Hepatocyte (in vitro differentiated cells): ENCODE measurements at regions not wholly inside any gene's neighbourhood (a gene's known extent, or its start where the extent isn't known, plus 50 kb on each side); places are given as distances from the start of the nearest gene placed in this dataset.
A peak's percentile ranks its signal among the peaks of the same experiment; 100 is the strongest.

Experiments
- DNase-seq: peaks from one replicate; pipeline ENCODE4 v3.0.0-alpha.2; 2016; ENCODE audit warnings: low spot score
- H2AFZ ChIP-seq: fragments of 200-600 bp; sonication (generic); 2 replicates; pipeline ENCODE4 v1.6.0; 2016; ENCODE audit warnings: antibody characterized with exemption, mild to moderate bottlenecking
- H3K27ac ChIP-seq: fragments of 200-600 bp; sonication (generic); 2 replicates; pipeline ENCODE4 v1.5.1; 2016; ENCODE audit warnings: mild to moderate bottlenecking
- H3K27me3 ChIP-seq: fragments of 200-600 bp; sonication (generic); 2 replicates; pipeline ENCODE4 v1.6.1; 2016
- H3K36me3 ChIP-seq: fragments of 200-600 bp; sonication (generic); replicated peaks from 2 replicates; pipeline ENCODE4 v1.5.1; 2016; ENCODE audit warnings: low read depth; ENCODE audit not compliant: insufficient read depth
- H3K4me1 ChIP-seq: fragments of 200-600 bp; sonication (generic); 2 replicates; pipeline ENCODE4 v1.5.1; 2016; ENCODE audit warnings: mild to moderate bottlenecking, moderate library complexity; ENCODE audit not compliant: insufficient read depth
- H3K4me2 ChIP-seq: fragments of 200-600 bp; sonication (generic); 2 replicates; pipeline ENCODE4 v1.6.0; 2016
- H3K4me3 ChIP-seq: fragments of 200-600 bp; sonication (generic); 2 replicates; pipeline ENCODE4 v1.5.1; 2016; ENCODE audit warnings: mild to moderate bottlenecking
- H3K79me2 ChIP-seq: fragments of 200-600 bp; sonication (generic); 2 replicates; pipeline ENCODE4 v1.6.0; 2017; ENCODE audit warnings: mild to moderate bottlenecking
- H3K9me2 ChIP-seq: fragments of 200-600 bp; sonication (generic); replicated peaks from 2 replicates; pipeline ENCODE4 v1.6.0; 2017; ENCODE audit warnings: mild to moderate bottlenecking; ENCODE audit not compliant: insufficient read depth
- H3K9me3 ChIP-seq: fragments of 200-600 bp; sonication (generic); 2 replicates; pipeline ENCODE4 v1.5.1; 2016; ENCODE audit warnings: low read depth, mild to moderate bottlenecking
- H4K20me1 ChIP-seq: fragments of 200-600 bp; sonication (generic); 2 replicates; pipeline ENCODE4 v1.6.0; 2016; ENCODE audit warnings: mild to moderate bottlenecking; ENCODE audit not compliant: insufficient read depth, poor library complexity, severe bottlenecking
- EZH2 ChIP-seq: fragments of 200-600 bp; sonication (generic); IDR thresholded peaks from 2 replicates; pipeline ENCODE4 v1.6.1; 2016; ENCODE audit warnings: antibody characterized with exemption, mild to moderate bottlenecking, borderline replicate concordance
- EZH2phosphoT487 ChIP-seq: fragments of 200-600 bp; sonication (generic); IDR thresholded peaks from one replicate; pipeline ENCODE4 v1.6.1; 2018; ENCODE audit warnings: antibody characterized with exemption, mild to moderate bottlenecking, low read depth, moderate library complexity; ENCODE audit not compliant: unreplicated experiment, severe bottlenecking
- WGBS: methylation state at CpG from one replicate; pipeline ENCODE4 v1.1.6; 2016; ENCODE audit warnings: low lambda C conversion rate; ENCODE audit errors: missing lambda C conversion rate; 5-methylcytosine and 5-hydroxymethylcytosine counted together
- TF ChIP-seq, protein P1 (sequence below): fragments of 200-600 bp; sonication (generic); IDR thresholded peaks from 2 replicates; pipeline ENCODE4 v1.5.1; 2016; ENCODE audit warnings: antibody characterized with exemption, mild to moderate bottlenecking; ENCODE audit not compliant: poor library complexity

DNA sequence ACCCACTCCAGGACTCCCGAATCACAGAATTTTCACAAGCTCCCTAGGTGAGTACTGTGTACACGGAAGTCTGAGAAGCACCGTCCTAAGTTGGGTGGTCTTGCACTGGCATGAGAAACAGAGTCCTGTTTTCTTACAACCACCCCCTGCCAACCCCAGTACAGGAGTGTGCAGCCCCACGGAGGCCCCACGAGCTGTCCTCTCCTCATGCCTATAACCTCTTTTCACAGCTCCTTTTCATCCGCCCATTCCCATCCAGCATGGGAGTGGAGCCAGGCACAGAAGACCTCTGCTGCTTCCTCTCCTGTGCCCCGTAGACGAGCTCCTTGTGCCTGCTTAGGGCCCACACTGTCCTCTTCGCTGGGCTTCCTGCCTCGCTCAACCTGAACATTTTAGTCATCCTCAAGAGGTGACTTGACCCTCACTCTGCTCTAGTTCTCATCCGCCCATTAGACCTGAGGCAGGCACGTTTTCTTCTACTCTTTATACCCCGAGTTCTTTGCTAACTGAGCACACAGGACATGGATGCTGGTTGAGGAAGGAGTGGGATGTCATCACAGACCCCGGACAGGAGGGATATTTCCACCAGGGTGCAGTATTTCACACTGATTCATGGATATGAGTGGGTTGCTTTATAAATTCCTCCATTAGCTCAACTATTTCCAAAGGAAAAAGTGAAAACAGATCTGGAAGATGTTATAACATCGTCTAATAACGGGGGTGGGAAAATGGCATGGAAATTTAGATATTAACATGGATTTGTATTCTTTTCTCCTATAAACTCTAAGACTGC lies 160.5 kb downstream of the TTLL2 start:
- no peaks in the 10 kb centered on the region for H3K79me2 ChIP-seq
- H3K27me3 ChIP-seq = no peaks in the 10 kb centered on the region
- DNase-seq = peak; percentile 60
- WGBS = 88% methylated on average over 16 of the region's 16 CpGs
- H3K27ac ChIP-seq = no peak overlapping the region
- H3K9me3 ChIP-seq = no peaks in the 10 kb centered on the region
- H3K4me1 ChIP-seq = no peaks in the 10 kb centered on the region
- TF ChIP-seq EZH2 (no peak), EZH2phosphoT487 (no peak)
- TF ChIP-seq, protein P1, sequence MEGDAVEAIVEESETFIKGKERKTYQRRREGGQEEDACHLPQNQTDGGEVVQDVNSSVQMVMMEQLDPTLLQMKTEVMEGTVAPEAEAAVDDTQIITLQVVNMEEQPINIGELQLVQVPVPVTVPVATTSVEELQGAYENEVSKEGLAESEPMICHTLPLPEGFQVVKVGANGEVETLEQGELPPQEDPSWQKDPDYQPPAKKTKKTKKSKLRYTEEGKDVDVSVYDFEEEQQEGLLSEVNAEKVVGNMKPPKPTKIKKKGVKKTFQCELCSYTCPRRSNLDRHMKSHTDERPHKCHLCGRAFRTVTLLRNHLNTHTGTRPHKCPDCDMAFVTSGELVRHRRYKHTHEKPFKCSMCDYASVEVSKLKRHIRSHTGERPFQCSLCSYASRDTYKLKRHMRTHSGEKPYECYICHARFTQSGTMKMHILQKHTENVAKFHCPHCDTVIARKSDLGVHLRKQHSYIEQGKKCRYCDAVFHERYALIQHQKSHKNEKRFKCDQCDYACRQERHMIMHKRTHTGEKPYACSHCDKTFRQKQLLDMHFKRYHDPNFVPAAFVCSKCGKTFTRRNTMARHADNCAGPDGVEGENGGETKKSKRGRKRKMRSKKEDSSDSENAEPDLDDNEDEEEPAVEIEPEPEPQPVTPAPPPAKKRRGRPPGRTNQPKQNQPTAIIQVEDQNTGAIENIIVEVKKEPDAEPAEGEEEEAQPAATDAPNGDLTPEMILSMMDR = peak; percentile 62
- no peaks in the 10 kb centered on the region for H4K20me1 ChIP-seq
- no peaks in the 10 kb centered on the region for H3K36me3 ChIP-seq
- H3K9me2 ChIP-seq = no peaks in the 10 kb centered on the region
- no peak overlapping the region for H3K4me3 ChIP-seq
- H3K4me2 ChIP-seq = no peak overlapping the region
- no peak overlapping the region for H2AFZ ChIP-seq

DNA sequence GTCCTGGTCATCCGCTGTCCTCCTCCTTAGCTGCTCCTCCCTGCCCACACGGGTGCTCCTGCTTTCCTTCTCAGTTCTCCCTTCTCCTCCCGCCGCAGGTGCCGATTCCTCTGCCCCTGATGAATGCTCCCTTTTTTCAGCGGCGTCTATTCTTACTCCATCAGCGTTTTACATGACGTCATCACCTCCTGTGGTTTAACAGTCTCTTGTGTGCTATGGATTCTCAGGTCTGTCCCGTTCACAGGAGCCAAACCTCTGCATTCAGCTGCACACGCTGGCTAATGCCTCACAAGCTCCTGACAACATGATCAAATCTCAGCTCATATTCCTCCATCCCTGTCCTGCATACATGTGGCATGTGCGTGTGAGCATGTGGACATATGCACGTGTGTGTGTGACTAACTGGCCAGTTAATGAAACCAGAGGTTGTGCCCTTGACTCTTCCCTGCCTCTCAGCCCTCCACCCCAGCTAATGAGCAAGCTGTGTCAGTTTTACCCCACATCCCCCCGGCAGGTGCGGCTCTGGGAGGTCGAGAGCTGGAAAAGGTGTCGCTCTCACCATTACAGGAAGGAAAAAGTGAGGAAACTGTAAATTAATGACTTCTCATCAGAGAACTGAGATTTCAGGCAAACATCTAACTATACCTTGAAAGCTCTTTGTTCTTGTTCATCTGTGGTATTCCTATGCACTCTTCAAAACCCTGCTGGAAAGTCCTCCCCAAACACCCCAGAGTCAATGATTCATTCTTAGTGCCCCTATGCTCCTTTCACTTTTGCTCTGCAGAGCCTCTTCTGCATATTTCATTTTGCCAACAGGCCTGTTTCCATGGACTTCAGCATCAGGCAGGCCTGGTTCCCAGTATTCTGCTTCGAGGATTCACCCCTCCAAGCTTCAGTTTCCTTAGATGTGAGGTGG lies 163.1 kb downstream of the TTLL2 start:
- Histone ChIP-seq H3K9me2 (no peaks in the 10 kb centered on the region), H3K9me3 (no peaks in the 10 kb centered on the region), H3K4me1 (peaks cover 14% of the 10 kb centered on the region), H3K36me3 (no peaks in the 10 kb centered on the region), H3K79me2 (no peaks in the 10 kb centered on the region), H3K27me3 (no peaks in the 10 kb centered on the region), H2AFZ (no peak overlapping the region), H3K4me3 (no peak overlapping the region), H3K4me2 (no peak overlapping the region), H3K27ac (no peak overlapping the region), H4K20me1 (no peaks in the 10 kb centered on the region)
- DNase-seq = no peak
- 85% methylated on average over 18 of the region's 18 CpGs for WGBS
- TF ChIP-seq EZH2 (no peak), EZH2phosphoT487 (no peak)
- TF ChIP-seq, protein P1 = no peak

DNA sequence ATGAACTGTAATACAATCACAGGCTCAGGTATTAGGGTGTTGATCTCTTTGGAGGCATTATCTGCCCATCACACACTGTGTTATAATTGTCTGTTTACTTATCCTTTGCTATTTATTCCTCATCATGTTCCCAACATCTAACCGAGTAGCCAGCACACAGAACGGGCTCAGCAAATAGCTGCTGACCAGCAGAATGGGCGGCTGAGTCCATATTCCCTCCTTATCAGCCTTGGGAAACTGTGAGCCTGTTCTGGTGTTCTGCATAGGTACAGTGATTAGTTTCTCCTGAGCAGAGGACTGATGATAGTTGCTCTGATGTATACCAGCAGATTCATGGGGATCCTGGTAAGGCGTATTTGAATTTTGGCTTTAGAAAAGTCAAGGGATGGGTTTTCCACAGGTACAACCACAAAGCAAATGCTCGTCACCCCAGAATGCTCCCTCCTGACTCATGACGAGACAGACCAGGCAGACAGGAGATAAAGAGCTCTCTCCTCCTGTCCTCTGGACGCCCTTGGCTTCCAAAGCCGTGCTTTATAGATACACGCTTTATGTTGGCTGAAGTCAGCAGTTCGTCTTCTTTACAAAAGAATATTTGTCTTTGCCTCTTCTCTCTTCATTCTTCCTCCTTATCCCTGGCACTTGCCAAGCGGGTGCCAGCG lies 166.7 kb downstream of the TTLL2 start:
- peak overlapping the region; percentile 72 for H3K4me2 ChIP-seq
- DNase-seq = peak; percentile 54
- peak overlapping the region; percentile 51 for H2AFZ ChIP-seq
- H3K36me3 ChIP-seq = no peaks in the 10 kb centered on the region
- no peaks in the 10 kb centered on the region for H4K20me1 ChIP-seq
- 46% methylated on average over 12 of the region's 12 CpGs for WGBS
- peak overlapping the region; percentile 96 for H3K27ac ChIP-seq
- H3K27me3 ChIP-seq = no peaks in the 10 kb centered on the region
- no peaks in the 10 kb centered on the region for H3K79me2 ChIP-seq
- H3K4me3 ChIP-seq = no peak overlapping the region
- H3K9me3 ChIP-seq = no peaks in the 10 kb centered on the region
- peaks cover 22% of the 10 kb centered on the region for H3K4me1 ChIP-seq
- TF ChIP-seq, protein P1 = no peak
- TF ChIP-seq EZH2 = no peak
- H3K9me2 ChIP-seq = no peaks in the 10 kb centered on the region
